ENCODE measurements at regions not wholly inside any gene's neighbourhood (a gene's known extent, or its start where the extent isn't known, plus 50 kb on each side); places are given as distances from the start of the nearest gene placed in this dataset.

GRCh38 chr20:19895761-19896160 is 121.4 kb upstream of the NAA20 start:
- Histone ChIP-seq H3K4me1 (ENCODE audit: control insufficient read depth in 2 of 2, insufficient read depth in 2 of 2, low read length in 2 of 2) (no peaks in the 10 kb centered on the region), H3K9me3 (ENCODE audit: control extremely low read depth in 1 of 3, control insufficient read depth in 2 of 3, insufficient read depth in 1 of 3, low read length in 2 of 3) (peaks cover 0 to 12% (median 3%) of the 10 kb centered on the region in 3 donors), H3K27me3 (replicated peaks in 1 of 4; ENCODE audit: control extremely low read depth in 1 of 4, control insufficient read depth in 3 of 4, insufficient read depth in 4 of 4, low read length in 3 of 4) (peaks cover 0 to 7% (median 5%) of the 10 kb centered on the region in 4 experiments), H4K20me1 (ENCODE audit: control insufficient read depth, insufficient read depth, low read length, poor library complexity, severe bottlenecking) (no peaks in the 10 kb centered on the region), H3K9ac (ENCODE audit: low read length) (no peak overlapping the region), H3K36me3 (replicated peaks in 1 of 2; ENCODE audit: control extremely low read depth in 1 of 2, control insufficient read depth in 1 of 2, extremely low read depth in 1 of 2, insufficient read depth in 2 of 2, low read length in 1 of 2) (no peaks in the 10 kb centered on the region), H3K79me2 (ENCODE audit: control insufficient read depth, insufficient read depth, low read length) (no peaks in the 10 kb centered on the region), H3K27ac (ENCODE audit: low read length in 2 of 2) (no peak overlapping the region), H3K4me2 (replicated peaks; ENCODE audit: low read depth, low read length, poor library complexity, severe bottlenecking) (no peak overlapping the region), H2AFZ (ENCODE audit: insufficient read depth, low read depth, low read length, poor library complexity, severe bottlenecking) (no peak overlapping the region), H3K4me3 (ENCODE audit: control extremely low read depth in 1 of 5, extremely low read depth in 1 of 5, insufficient read depth in 1 of 5, low read depth in 2 of 5, low read length in 4 of 5) (no peak overlapping the region)
- ChIA-PET POLR2A (no interaction called here), CTCF (no interaction called here)
- Mint-ChIP-seq H3K4me1 (no peaks in the 10 kb centered on the region), H3K4me3 (no peak overlapping the region), H3K27me3 (peaks cover 28% of the 10 kb centered on the region), H3K27ac (no peak overlapping the region), H3K9me3 (ENCODE audit: insufficient read depth) (peaks cover 8% of the 10 kb centered on the region)
- WGBS (ENCODE audit: insufficient coverage), result 94% methylated on average over 2 of the region's 2 CpGs
- TF ChIP-seq CTCF (IDR thresholded peaks at IDR 0.05) (no peak), EZH2 (IDR thresholded peaks at IDR 0.05; ENCODE audit: borderline replicate concordance, insufficient read depth, low read depth, low read length, poor library complexity, severe bottlenecking) (no peak)
- intact Hi-C loops (cut with micrococcal nuclease), result no loop called here
- ATAC-seq (ENCODE audit: low read depth) (no peak), DNase-seq (no peak)

DNA sequence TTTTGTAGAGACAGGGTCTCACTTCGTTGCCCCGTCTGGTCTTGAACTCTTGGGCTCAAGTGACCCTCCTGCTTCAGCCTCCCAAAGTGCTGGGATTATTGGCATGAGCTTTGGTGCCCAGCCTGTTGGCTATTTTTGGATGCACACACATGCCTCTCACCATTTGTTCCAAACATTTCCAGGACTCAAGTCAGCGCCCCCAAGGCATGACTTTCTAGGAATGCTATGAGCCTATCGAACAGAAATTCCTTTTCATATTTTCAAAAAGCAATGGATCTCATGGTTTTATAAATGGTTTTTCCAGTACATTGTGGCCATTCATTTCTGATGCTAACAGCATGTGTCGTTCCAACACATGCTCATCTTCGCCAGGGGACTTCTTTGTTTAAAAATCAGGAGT is 119.3 kb upstream of the NAA20 start:
- DNase-seq (no peak), ATAC-seq (ENCODE audit: low read depth) (no peak)
- Histone ChIP-seq H3K36me3 (replicated peaks in 1 of 2; ENCODE audit: control extremely low read depth in 1 of 2, control insufficient read depth in 1 of 2, extremely low read depth in 1 of 2, insufficient read depth in 2 of 2, low read length in 1 of 2) (no peaks in the 10 kb centered on the region), H3K9me3 (ENCODE audit: control extremely low read depth in 1 of 3, control insufficient read depth in 2 of 3, insufficient read depth in 1 of 3, low read length in 2 of 3) (peaks cover 0 to 12% (median 0%) of the 10 kb centered on the region in 3 donors), H3K9ac (ENCODE audit: low read length) (no peak overlapping the region), H2AFZ (ENCODE audit: insufficient read depth, low read depth, low read length, poor library complexity, severe bottlenecking) (no peak overlapping the region), H3K4me1 (ENCODE audit: control insufficient read depth in 2 of 2, insufficient read depth in 2 of 2, low read length in 2 of 2) (peaks cover 0 to 2% of the 10 kb centered on the region in 2 donors), H3K27ac (ENCODE audit: low read length in 2 of 2) (no peak overlapping the region), H3K4me3 (ENCODE audit: control extremely low read depth in 1 of 5, extremely low read depth in 1 of 5, insufficient read depth in 1 of 5, low read depth in 2 of 5, low read length in 4 of 5) (no peak overlapping the region), H3K4me2 (replicated peaks; ENCODE audit: low read depth, low read length, poor library complexity, severe bottlenecking) (no peak overlapping the region), H3K79me2 (ENCODE audit: control insufficient read depth, insufficient read depth, low read length) (no peaks in the 10 kb centered on the region), H4K20me1 (ENCODE audit: control insufficient read depth, insufficient read depth, low read length, poor library complexity, severe bottlenecking) (no peaks in the 10 kb centered on the region), H3K27me3 (replicated peaks in 1 of 4; ENCODE audit: control extremely low read depth in 1 of 4, control insufficient read depth in 3 of 4, insufficient read depth in 4 of 4, low read length in 3 of 4) (no peaks in the 10 kb centered on the region)
- Mint-ChIP-seq H3K4me3 (no peak overlapping the region), H3K27ac (no peak overlapping the region), H3K27me3 (peaks cover 22% of the 10 kb centered on the region), H3K9me3 (ENCODE audit: insufficient read depth) (peaks cover 8% of the 10 kb centered on the region), H3K4me1 (peaks cover 3% of the 10 kb centered on the region)
- ChIA-PET POLR2A (no interaction called here), CTCF (interaction anchor here (1.2 kb wide), 1 partner anchor 69 kb away, joined by 4 read pairs; no protein-coding TSS in a partner anchor)
- no peak for TF ChIP-seq CTCF (IDR thresholded peaks at IDR 0.05)
- no peak for TF ChIP-seq EZH2 (IDR thresholded peaks at IDR 0.05; ENCODE audit: borderline replicate concordance, insufficient read depth, low read depth, low read length, poor library complexity, severe bottlenecking)
- intact Hi-C loops (cut with micrococcal nuclease), result no loop called here
- 90% methylated on average over 4 of the region's 6 CpGs for WGBS (ENCODE audit: insufficient coverage)
